HEK293 (cell line): ENCODE measurements at regions not wholly inside any gene's neighbourhood (a gene's known extent, or its start where the extent isn't known, plus 50 kb on each side); places are given as distances from the start of the nearest gene placed in this dataset.

ENCODE experiments used
- CTCF ChIA-PET: fragments of 350-600 bp; formaldehyde crosslinking; extraction: SDS; loops from one replicate; lab custom pipeline; 2021; ENCODE audit warnings: antibody characterized with exemption; lab: Yijun Ruan, JAX
- POLR2A ChIA-PET: fragments of 300-600 bp; formaldehyde crosslinking; extraction: SDS; loops from one replicate; lab custom pipeline; 2020; ENCODE audit warnings: antibody characterized with exemption, inconsistent platforms; lab: Yijun Ruan, JAX
- H3K27ac ChIP-seq: fragments of 200-500 bp; sonication (Bioruptor generic); 2 replicates; pipeline ENCODE4 v1.5.1; 2014; ENCODE audit warnings: low read depth, low read length, control low read depth, inconsistent platforms; ENCODE audit errors: extremely low read depth
- H3K36me3 ChIP-seq, 2 experiments: fragments of 200-500 bp in 1 of 2; sonication (Bioruptor generic) in 1 of 2; 1 replicate in 1 of 2; 2 replicates in 1 of 2; pipeline ENCODE4 v1.5.1; 2014 to 2017; ENCODE audit warnings: inconsistent platforms in 2 of 2, low read length in 2 of 2; ENCODE audit not compliant: control insufficient read depth in 2 of 2, insufficient read depth in 1 of 2
- H3K4me1 ChIP-seq: fragments of 200-500 bp; sonication (Bioruptor generic); 2 replicates; pipeline ENCODE4 v1.5.1; 2014; ENCODE audit warnings: mild to moderate bottlenecking, low read length, inconsistent platforms; ENCODE audit not compliant: control insufficient read depth, insufficient read depth
- H3K4me3 ChIP-seq: 2 replicates; pipeline ENCODE4 v1.5.1; 2011; ENCODE audit warnings: low read depth, mild to moderate bottlenecking, control low read depth, low read length, moderate library complexity
- H3K9me3 ChIP-seq: fragments of 200-500 bp; sonication (Bioruptor generic); 2 replicates; pipeline ENCODE4 v1.5.1; 2014; ENCODE audit warnings: low read depth, low read length, inconsistent platforms; ENCODE audit not compliant: control insufficient read depth, insufficient read depth
- ZNF610 ChIP-seq: fragments of 450-650 bp; formaldehyde crosslinking; IDR thresholded peaks from 2 replicates; pipeline ENCODE4 v1.5.1; 2016; ENCODE audit warnings: missing biosample characterization, missing genetic modification characterization, borderline replicate concordance

GRCh38 chr18:65941482-65941881 is 190.7 kb downstream of the CDH7 start:
- Histone ChIP-seq H3K36me3 (no peaks in the 10 kb centered on the region), H3K4me3 (no peak overlapping the region), H3K9me3 (no peaks in the 10 kb centered on the region), H3K4me1 (no peaks in the 10 kb centered on the region), H3K27ac (no peak overlapping the region)
- TF ChIP-seq ZNF610 (tag by site-specific recombination): no peak
- ChIA-PET POLR2A (no interaction called here), CTCF (no interaction called here)
